GM23338 (cell line): ENCODE measurements at regions not wholly inside any gene's neighbourhood (a gene's known extent, or its start where the extent isn't known, plus 50 kb on each side); places are given as distances from the start of the nearest gene placed in this dataset.

Experiments
- CREB1 ChIP-seq: fragments of 250-450 bp; sonication (Bioruptor Pico); IDR thresholded peaks from 2 replicates; pipeline ENCODE4 v1.5.0; 2020; ENCODE audit warnings: low read depth, mild to moderate bottlenecking, moderate library complexity
- EZH2 ChIP-seq: fragments of 200-600 bp; sonication (generic); IDR thresholded peaks from one replicate; pipeline ENCODE4 v1.8.0; 2017; ENCODE audit warnings: antibody characterized with exemption, mild to moderate bottlenecking, low read depth; ENCODE audit not compliant: unreplicated experiment
- EZH2phosphoT487 ChIP-seq: fragments of 200-600 bp; sonication (generic); IDR thresholded peaks from one replicate; pipeline ENCODE4 v1.8.1; 2018; ENCODE audit warnings: antibody characterized with exemption; ENCODE audit not compliant: unreplicated experiment
- JUNB ChIP-seq: IDR thresholded peaks from one replicate; pipeline ENCODE4 v1.6.1; 2016; ENCODE audit warnings: antibody characterized with exemption; ENCODE audit not compliant: unreplicated experiment
- POLR2AphosphoS5 ChIP-seq: IDR thresholded peaks from 2 replicates; pipeline ENCODE4 v1.6.1; 2016; ENCODE audit warnings: antibody characterized with exemption, low read depth
- STAT1 ChIP-seq: IDR thresholded peaks from one replicate; pipeline ENCODE4 v1.6.1; 2016; ENCODE audit warnings: antibody characterized with exemption; ENCODE audit not compliant: unreplicated experiment
- ZNF331 ChIP-seq: fragments of 250-450 bp; sonication (Bioruptor Pico); IDR thresholded peaks from 2 replicates; pipeline ENCODE4 v1.5.0; 2020; ENCODE audit warnings: low read depth, mild to moderate bottlenecking, moderate library complexity
- TF ChIP-seq, protein P1 (sequence below), 2 experiments: fragments of 200-600 bp in 1 of 2; sonication (generic) in 1 of 2; conservative IDR thresholded peaks; 2 replicates each; pipeline versions ENCODE4 v1.5.1 to v1.6.1; 2016 to 2017; ENCODE audit warnings: antibody characterized with exemption in 2 of 2, low read depth in 2 of 2, mild to moderate bottlenecking in 2 of 2, moderate library complexity in 1 of 2
- TF ChIP-seq, protein P2 (sequence below): IDR thresholded peaks from one replicate; pipeline ENCODE4 v1.6.1; 2018; ENCODE audit warnings: antibody characterized with exemption; ENCODE audit not compliant: unreplicated experiment
- TF ChIP-seq, protein P3 (sequence below): fragments of 250-450 bp; sonication (Bioruptor Pico); IDR thresholded peaks from 2 replicates; pipeline ENCODE4 v1.5.0; 2020; ENCODE audit warnings: mild to moderate bottlenecking, moderate library complexity
- TF ChIP-seq, protein P4 (sequence below): IDR thresholded peaks from 2 replicates; pipeline ENCODE4 v1.6.1; 2016; ENCODE audit warnings: antibody characterized with exemption

DNA sequence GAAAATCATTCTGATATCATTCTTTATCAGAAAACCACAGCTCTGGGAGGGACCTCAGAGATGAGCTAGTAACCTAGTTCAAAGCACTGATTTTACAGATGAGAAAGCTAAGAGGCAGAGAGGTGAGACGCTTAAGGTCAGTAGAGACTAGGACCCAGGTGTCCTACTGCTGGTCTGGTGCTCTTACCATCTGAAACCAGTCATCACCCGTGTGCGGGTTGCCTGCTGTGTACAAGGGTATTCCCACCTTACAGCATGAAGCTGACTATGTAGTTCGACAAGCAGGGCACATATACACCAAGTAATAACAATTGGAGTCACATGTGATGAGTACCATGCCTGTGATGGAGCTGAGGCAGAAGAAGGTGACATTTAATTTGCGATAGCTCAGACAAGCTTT, 133.7 kb downstream of the ADAMTS15 start:
- TF ChIP-seq, protein P1, sequence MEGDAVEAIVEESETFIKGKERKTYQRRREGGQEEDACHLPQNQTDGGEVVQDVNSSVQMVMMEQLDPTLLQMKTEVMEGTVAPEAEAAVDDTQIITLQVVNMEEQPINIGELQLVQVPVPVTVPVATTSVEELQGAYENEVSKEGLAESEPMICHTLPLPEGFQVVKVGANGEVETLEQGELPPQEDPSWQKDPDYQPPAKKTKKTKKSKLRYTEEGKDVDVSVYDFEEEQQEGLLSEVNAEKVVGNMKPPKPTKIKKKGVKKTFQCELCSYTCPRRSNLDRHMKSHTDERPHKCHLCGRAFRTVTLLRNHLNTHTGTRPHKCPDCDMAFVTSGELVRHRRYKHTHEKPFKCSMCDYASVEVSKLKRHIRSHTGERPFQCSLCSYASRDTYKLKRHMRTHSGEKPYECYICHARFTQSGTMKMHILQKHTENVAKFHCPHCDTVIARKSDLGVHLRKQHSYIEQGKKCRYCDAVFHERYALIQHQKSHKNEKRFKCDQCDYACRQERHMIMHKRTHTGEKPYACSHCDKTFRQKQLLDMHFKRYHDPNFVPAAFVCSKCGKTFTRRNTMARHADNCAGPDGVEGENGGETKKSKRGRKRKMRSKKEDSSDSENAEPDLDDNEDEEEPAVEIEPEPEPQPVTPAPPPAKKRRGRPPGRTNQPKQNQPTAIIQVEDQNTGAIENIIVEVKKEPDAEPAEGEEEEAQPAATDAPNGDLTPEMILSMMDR (conservative IDR thresholded peaks at IDR 0.05; ENCODE audit: low read depth in 2 of 2) = no peak
- no peak for TF ChIP-seq STAT1
- no peak for TF ChIP-seq POLR2AphosphoS5
- no peak for TF ChIP-seq EZH2
- TF ChIP-seq, protein P2, sequence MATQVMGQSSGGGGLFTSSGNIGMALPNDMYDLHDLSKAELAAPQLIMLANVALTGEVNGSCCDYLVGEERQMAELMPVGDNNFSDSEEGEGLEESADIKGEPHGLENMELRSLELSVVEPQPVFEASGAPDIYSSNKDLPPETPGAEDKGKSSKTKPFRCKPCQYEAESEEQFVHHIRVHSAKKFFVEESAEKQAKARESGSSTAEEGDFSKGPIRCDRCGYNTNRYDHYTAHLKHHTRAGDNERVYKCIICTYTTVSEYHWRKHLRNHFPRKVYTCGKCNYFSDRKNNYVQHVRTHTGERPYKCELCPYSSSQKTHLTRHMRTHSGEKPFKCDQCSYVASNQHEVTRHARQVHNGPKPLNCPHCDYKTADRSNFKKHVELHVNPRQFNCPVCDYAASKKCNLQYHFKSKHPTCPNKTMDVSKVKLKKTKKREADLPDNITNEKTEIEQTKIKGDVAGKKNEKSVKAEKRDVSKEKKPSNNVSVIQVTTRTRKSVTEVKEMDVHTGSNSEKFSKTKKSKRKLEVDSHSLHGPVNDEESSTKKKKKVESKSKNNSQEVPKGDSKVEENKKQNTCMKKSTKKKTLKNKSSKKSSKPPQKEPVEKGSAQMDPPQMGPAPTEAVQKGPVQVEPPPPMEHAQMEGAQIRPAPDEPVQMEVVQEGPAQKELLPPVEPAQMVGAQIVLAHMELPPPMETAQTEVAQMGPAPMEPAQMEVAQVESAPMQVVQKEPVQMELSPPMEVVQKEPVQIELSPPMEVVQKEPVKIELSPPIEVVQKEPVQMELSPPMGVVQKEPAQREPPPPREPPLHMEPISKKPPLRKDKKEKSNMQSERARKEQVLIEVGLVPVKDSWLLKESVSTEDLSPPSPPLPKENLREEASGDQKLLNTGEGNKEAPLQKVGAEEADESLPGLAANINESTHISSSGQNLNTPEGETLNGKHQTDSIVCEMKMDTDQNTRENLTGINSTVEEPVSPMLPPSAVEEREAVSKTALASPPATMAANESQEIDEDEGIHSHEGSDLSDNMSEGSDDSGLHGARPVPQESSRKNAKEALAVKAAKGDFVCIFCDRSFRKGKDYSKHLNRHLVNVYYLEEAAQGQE = no peak
- no peak for TF ChIP-seq JUNB
- no peak for TF ChIP-seq ZNF331
- no peak for TF ChIP-seq EZH2phosphoT487
- TF ChIP-seq, protein P3, sequence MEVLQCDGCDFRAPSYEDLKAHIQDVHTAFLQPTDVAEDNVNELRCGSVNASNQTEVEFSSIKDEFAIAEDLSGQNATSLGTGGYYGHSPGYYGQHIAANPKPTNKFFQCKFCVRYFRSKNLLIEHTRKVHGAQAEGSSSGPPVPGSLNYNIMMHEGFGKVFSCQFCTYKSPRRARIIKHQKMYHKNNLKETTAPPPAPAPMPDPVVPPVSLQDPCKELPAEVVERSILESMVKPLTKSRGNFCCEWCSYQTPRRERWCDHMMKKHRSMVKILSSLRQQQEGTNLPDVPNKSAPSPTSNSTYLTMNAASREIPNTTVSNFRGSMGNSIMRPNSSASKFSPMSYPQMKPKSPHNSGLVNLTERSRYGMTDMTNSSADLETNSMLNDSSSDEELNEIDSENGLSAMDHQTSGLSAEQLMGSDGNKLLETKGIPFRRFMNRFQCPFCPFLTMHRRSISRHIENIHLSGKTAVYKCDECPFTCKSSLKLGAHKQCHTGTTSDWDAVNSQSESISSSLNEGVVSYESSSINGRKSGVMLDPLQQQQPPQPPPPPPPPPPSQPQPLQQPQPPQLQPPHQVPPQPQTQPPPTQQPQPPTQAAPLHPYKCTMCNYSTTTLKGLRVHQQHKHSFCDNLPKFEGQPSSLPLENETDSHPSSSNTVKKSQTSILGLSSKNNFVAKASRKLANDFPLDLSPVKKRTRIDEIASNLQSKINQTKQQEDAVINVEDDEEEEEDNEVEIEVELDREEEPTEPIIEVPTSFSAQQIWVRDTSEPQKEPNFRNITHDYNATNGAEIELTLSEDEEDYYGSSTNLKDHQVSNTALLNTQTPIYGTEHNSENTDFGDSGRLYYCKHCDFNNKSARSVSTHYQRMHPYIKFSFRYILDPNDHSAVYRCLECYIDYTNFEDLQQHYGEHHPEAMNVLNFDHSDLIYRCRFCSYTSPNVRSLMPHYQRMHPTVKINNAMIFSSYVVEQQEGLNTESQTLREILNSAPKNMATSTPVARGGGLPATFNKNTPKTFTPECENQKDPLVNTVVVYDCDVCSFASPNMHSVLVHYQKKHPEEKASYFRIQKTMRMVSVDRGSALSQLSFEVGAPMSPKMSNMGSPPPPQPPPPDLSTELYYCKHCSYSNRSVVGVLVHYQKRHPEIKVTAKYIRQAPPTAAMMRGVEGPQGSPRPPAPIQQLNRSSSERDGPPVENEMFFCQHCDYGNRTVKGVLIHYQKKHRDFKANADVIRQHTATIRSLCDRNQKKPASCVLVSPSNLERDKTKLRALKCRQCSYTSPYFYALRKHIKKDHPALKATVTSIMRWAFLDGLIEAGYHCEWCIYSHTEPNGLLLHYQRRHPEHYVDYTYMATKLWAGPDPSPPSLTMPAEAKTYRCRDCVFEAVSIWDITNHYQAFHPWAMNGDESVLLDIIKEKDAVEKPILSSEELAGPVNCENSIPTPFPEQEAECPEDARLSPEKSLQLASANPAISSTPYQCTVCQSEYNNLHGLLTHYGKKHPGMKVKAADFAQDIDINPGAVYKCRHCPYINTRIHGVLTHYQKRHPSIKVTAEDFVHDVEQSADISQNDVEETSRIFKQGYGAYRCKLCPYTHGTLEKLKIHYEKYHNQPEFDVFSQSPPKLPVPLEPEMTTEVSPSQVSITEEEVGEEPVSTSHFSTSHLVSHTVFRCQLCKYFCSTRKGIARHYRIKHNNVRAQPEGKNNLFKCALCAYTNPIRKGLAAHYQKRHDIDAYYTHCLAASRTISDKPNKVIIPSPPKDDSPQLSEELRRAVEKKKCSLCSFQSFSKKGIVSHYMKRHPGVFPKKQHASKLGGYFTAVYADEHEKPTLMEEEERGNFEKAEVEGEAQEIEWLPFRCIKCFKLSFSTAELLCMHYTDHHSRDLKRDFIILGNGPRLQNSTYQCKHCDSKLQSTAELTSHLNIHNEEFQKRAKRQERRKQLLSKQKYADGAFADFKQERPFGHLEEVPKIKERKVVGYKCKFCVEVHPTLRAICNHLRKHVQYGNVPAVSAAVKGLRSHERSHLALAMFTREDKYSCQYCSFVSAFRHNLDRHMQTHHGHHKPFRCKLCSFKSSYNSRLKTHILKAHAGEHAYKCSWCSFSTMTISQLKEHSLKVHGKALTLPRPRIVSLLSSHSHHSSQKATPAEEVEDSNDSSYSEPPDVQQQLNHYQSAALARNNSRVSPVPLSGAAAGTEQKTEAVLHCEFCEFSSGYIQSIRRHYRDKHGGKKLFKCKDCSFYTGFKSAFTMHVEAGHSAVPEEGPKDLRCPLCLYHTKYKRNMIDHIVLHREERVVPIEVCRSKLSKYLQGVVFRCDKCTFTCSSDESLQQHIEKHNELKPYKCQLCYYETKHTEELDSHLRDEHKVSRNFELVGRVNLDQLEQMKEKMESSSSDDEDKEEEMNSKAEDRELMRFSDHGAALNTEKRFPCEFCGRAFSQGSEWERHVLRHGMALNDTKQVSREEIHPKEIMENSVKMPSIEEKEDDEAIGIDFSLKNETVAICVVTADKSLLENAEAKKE (CRISPR knock-in tag) = no peak
- TF ChIP-seq, protein P4, sequence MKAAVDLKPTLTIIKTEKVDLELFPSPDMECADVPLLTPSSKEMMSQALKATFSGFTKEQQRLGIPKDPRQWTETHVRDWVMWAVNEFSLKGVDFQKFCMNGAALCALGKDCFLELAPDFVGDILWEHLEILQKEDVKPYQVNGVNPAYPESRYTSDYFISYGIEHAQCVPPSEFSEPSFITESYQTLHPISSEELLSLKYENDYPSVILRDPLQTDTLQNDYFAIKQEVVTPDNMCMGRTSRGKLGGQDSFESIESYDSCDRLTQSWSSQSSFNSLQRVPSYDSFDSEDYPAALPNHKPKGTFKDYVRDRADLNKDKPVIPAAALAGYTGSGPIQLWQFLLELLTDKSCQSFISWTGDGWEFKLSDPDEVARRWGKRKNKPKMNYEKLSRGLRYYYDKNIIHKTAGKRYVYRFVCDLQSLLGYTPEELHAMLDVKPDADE = no peak
- TF ChIP-seq CREB1 = no peak
